Activated effector memory CD4-positive, alpha-beta T cell treated with Interleukin-2 at 50 U/mL for 16 hours (primary cell): ENCODE measurements at regions not wholly inside any gene's neighbourhood (a gene's known extent, or its start where the extent isn't known, plus 50 kb on each side); places are given as distances from the start of the nearest gene placed in this dataset.
"Not testable (repeated sequence)": the region's sequence is repeated elsewhere in the genome, so short reads cannot be mapped to it uniquely, and the experiment has no call there.

Experiments
- DNase-seq: peaks from one replicate; pipeline ENCODE4 v3.0.0-alpha.2; 2020

- no peak for DNase-seq
Observed at GRCh38 chr9:79481846-79482477, 89.8 kb upstream of the TLE4 start.

- no peak for DNase-seq
Observed at GRCh38 chr9:79485258-79485657, 86.5 kb upstream of the TLE4 start.

- DNase-seq: no peak
Observed at GRCh38 chr9:79489261-79490000, 82.3 kb upstream of the TLE4 start.

GRCh38 chr9:79490657-79491248, 81.0 kb upstream of the TLE4 start:
- DNase-seq: no peak

GRCh38 chr9:79492092-79493009, 79.4 kb upstream of the TLE4 start:
- DNase-seq: no peak

GRCh38 chr9:79500196-79500864, 71.4 kb upstream of the TLE4 start:
- DNase-seq: not testable (repeated sequence)

- DNase-seq: no peak
Observed at GRCh38 chr9:79501546-79501945, 70.2 kb upstream of the TLE4 start.

- no peak for DNase-seq
Observed at GRCh38 chr9:79507801-79508200, 64.0 kb upstream of the TLE4 start.

GRCh38 chr9:79512251-79512650, 59.5 kb upstream of the TLE4 start:
- DNase-seq: no peak
